ENCODE measurements at regions not wholly inside any gene's neighbourhood (a gene's known extent, or its start where the extent isn't known, plus 50 kb on each side); places are given as distances from the start of the nearest gene placed in this dataset.
A peak's percentile ranks its signal among the peaks of the same experiment; 100 is the strongest.

GRCh38 chr2:239589270-239589825, 188.5 kb upstream of the HDAC4 start:
- DNase-seq (ENCODE audit: low spot score) = no peak

- no peak for DNase-seq (ENCODE audit: low spot score)
Measured at GRCh38 chr2:239588451-239589269, 187.8 kb upstream of the HDAC4 start.

GRCh38 chr2:239587841-239588240, 187.0 kb upstream of the HDAC4 start:
- no peak for DNase-seq (ENCODE audit: low spot score)

- DNase-seq (ENCODE audit: low spot score) = no peak
Measured at GRCh38 chr2:239587311-239587731, 186.5 kb upstream of the HDAC4 start.

GRCh38 chr2:239586651-239587310, 186.0 kb upstream of the HDAC4 start:
- no peak for DNase-seq (ENCODE audit: low spot score)

- no peak for DNase-seq (ENCODE audit: low spot score)
Measured at GRCh38 chr2:239585422-239585821, 184.6 kb upstream of the HDAC4 start.

- DNase-seq (ENCODE audit: low spot score) = no peak
Measured at GRCh38 chr2:239584986-239585385, 184.2 kb upstream of the HDAC4 start.

GRCh38 chr2:239583879-239584859, 183.3 kb upstream of the HDAC4 start:
- DNase-seq (ENCODE audit: low spot score) = no peak

- DNase-seq (ENCODE audit: low spot score) = no peak
Measured at GRCh38 chr2:239583171-239583878, 182.5 kb upstream of the HDAC4 start.

- DNase-seq (ENCODE audit: low spot score) = no peak
Measured at GRCh38 chr2:239582476-239582875, 181.7 kb upstream of the HDAC4 start.

GRCh38 chr2:239581352-239581901, 180.6 kb upstream of the HDAC4 start:
- no peak for DNase-seq (ENCODE audit: low spot score)

- DNase-seq (ENCODE audit: low spot score) = no peak
Measured at GRCh38 chr2:239580199-239580527, 179.3 kb upstream of the HDAC4 start.

GRCh38 chr2:239579524-239580198, 178.8 kb upstream of the HDAC4 start:
- DNase-seq (ENCODE audit: low spot score) = no peak

- no peak for DNase-seq (ENCODE audit: low spot score)
Measured at GRCh38 chr2:239579081-239579480, 178.3 kb upstream of the HDAC4 start.

GRCh38 chr2:239578381-239578780, 177.6 kb upstream of the HDAC4 start:
- DNase-seq (ENCODE audit: low spot score) = no peak

- DNase-seq (ENCODE audit: low spot score) = no peak
Measured at GRCh38 chr2:239577935-239578334, 177.1 kb upstream of the HDAC4 start.

GRCh38 chr2:239576784-239577685, 176.2 kb upstream of the HDAC4 start:
- no peak for DNase-seq (ENCODE audit: low spot score)

GRCh38 chr2:239575931-239576445, 175.2 kb upstream of the HDAC4 start:
- DNase-seq (ENCODE audit: low spot score) = no peak

- DNase-seq (ENCODE audit: low spot score) = peak; percentile 37
Measured at GRCh38 chr2:239574434-239575156, 173.8 kb upstream of the HDAC4 start.
